Ishikawa (cell line): ENCODE measurements at regions not wholly inside any gene's neighbourhood (a gene's known extent, or its start where the extent isn't known, plus 50 kb on each side); places are given as distances from the start of the nearest gene placed in this dataset.

Experiments
- CEBPB ChIP-seq: IDR thresholded peaks from 2 replicates; pipeline ENCODE4 v1.6.1; 2012
- EP300 ChIP-seq: IDR thresholded peaks from 2 replicates; pipeline ENCODE4 v1.6.1; 2012; ENCODE audit warnings: borderline replicate concordance
- MAX ChIP-seq: IDR thresholded peaks from 2 replicates; pipeline ENCODE4 v1.6.1; 2012
- RAD21 ChIP-seq: IDR thresholded peaks from 2 replicates; pipeline ENCODE4 v1.6.1; 2012; ENCODE audit warnings: low read depth
- REST ChIP-seq: IDR thresholded peaks from 2 replicates; pipeline ENCODE4 v1.6.1; 2012; ENCODE audit warnings: low read depth, mild to moderate bottlenecking
- TAF1 ChIP-seq: IDR thresholded peaks from 2 replicates; pipeline ENCODE4 v1.6.1; 2012; ENCODE audit warnings: low read depth, mild to moderate bottlenecking
- TEAD4 ChIP-seq: IDR thresholded peaks from 2 replicates; pipeline ENCODE4 v1.6.1; 2012
- YY1 ChIP-seq: IDR thresholded peaks from 2 replicates; pipeline ENCODE4 v1.6.1; 2012; ENCODE audit warnings: low read depth

- TF ChIP-seq TAF1, result no peak
- TF ChIP-seq REST, result no peak
- no peak for TF ChIP-seq TEAD4
- no peak for TF ChIP-seq RAD21
- TF ChIP-seq CEBPB, result no peak
- TF ChIP-seq YY1, result no peak
- TF ChIP-seq EP300, result no peak
- no peak for TF ChIP-seq MAX
These were observed 471.7 kb upstream of the MCTP2 start for GRCh38 chr15:93759629-93760028.
